ENCODE measurements at regions not wholly inside any gene's neighbourhood (a gene's known extent, or its start where the extent isn't known, plus 50 kb on each side); places are given as distances from the start of the nearest gene placed in this dataset.

DNA sequence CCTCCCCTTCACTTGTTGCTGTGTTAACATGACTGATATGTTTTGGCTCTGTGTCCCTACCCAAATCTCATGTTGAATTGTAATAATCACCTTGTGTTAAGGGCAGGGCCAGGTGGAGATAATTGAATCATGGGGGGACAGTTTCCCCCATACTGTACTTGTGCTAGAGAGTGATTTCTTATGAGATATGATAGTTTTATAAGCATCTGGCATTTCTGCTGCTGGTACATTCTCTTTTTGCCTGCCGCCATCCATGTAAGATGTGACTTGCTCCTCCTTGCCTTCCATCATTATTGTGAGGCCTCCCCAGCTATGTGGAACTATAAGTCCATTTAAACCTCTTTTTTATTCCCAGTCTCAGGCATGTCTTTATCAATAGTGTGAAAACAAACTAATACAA lies 185.0 kb downstream of the TBX18 start:
- no peak for TF ChIP-seq CTCF (IDR thresholded peaks at IDR 0.05; ENCODE audit: extremely low read depth, low read depth, low read length)
- Histone ChIP-seq H3K4me1 (ENCODE audit: insufficient read depth, low read length) (peaks cover 29% of the 10 kb centered on the region), H3K4me3 (ENCODE audit: insufficient read depth, low read length) (no peak overlapping the region), H3K36me3 (ENCODE audit: insufficient read depth, low read length) (no peaks in the 10 kb centered on the region), H3K9me3 (ENCODE audit: low read depth, low read length) (no peaks in the 10 kb centered on the region), H3K4me2 (ENCODE audit: insufficient read depth, low read length) (no peak overlapping the region), H4K20me1 (ENCODE audit: insufficient read depth, low read length) (no peaks in the 10 kb centered on the region), H2AFZ (ENCODE audit: low read length) (no peak overlapping the region), H3K27ac (ENCODE audit: low read depth, low read length) (no peak overlapping the region), H3K79me2 (ENCODE audit: insufficient read depth, low read length) (no peaks in the 10 kb centered on the region), H3K27me3 (ENCODE audit: insufficient read depth, low read length) (no peaks in the 10 kb centered on the region)
- DNase-seq (ENCODE audit: insufficient read length, low spot score, missing footprints): no peak

DNA sequence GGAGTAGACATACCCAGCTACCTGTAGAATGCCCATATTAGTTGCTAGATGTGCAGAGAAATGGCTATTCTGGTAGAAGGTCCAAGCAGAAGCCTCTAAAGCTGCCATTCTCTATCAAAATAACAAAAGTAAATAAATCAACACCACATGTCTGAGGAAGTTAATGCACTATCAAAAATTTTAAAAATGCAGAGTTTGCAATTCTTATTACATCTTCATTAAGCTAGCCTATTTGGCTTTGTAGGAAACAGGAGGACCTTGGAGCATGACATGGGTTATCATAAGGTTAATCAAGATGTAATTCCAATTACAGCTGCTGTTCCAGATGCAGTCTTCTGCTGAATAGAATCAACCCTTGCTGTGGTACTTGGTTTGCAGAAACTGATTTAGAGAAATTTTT lies 188.4 kb downstream of the TBX18 start:
- Histone ChIP-seq H3K4me3 (ENCODE audit: insufficient read depth, low read length) (no peak overlapping the region), H3K27ac (ENCODE audit: low read depth, low read length) (no peak overlapping the region), H3K9me3 (ENCODE audit: low read depth, low read length) (no peaks in the 10 kb centered on the region), H3K27me3 (ENCODE audit: insufficient read depth, low read length) (no peaks in the 10 kb centered on the region), H3K79me2 (ENCODE audit: insufficient read depth, low read length) (no peaks in the 10 kb centered on the region), H2AFZ (ENCODE audit: low read length) (no peak overlapping the region), H4K20me1 (ENCODE audit: insufficient read depth, low read length) (no peaks in the 10 kb centered on the region), H3K4me1 (ENCODE audit: insufficient read depth, low read length) (peaks cover 5% of the 10 kb centered on the region), H3K4me2 (ENCODE audit: insufficient read depth, low read length) (no peak overlapping the region), H3K36me3 (ENCODE audit: insufficient read depth, low read length) (no peaks in the 10 kb centered on the region)
- DNase-seq (ENCODE audit: insufficient read length, low spot score, missing footprints): no peak
- TF ChIP-seq CTCF (IDR thresholded peaks at IDR 0.05; ENCODE audit: extremely low read depth, low read depth, low read length): no peak

GRCh38 chr6:84575264-84575663 lies 189.1 kb downstream of the TBX18 start:
- Histone ChIP-seq H3K79me2 (ENCODE audit: insufficient read depth, low read length) (no peaks in the 10 kb centered on the region), H3K36me3 (ENCODE audit: insufficient read depth, low read length) (no peaks in the 10 kb centered on the region), H3K27me3 (ENCODE audit: insufficient read depth, low read length) (no peaks in the 10 kb centered on the region), H4K20me1 (ENCODE audit: insufficient read depth, low read length) (no peaks in the 10 kb centered on the region), H2AFZ (ENCODE audit: low read length) (no peak overlapping the region), H3K9me3 (ENCODE audit: low read depth, low read length) (no peaks in the 10 kb centered on the region), H3K27ac (ENCODE audit: low read depth, low read length) (no peak overlapping the region), H3K4me2 (ENCODE audit: insufficient read depth, low read length) (no peak overlapping the region), H3K4me1 (ENCODE audit: insufficient read depth, low read length) (peaks cover 5% of the 10 kb centered on the region), H3K4me3 (ENCODE audit: insufficient read depth, low read length) (no peak overlapping the region)
- DNase-seq (ENCODE audit: insufficient read length, low spot score, missing footprints): no peak
- TF ChIP-seq CTCF (IDR thresholded peaks at IDR 0.05; ENCODE audit: extremely low read depth, low read depth, low read length): no peak

- no peaks in the 10 kb centered on the region for H4K20me1 ChIP-seq (ENCODE audit: insufficient read depth, low read length)
- H2AFZ ChIP-seq (ENCODE audit: low read length): no peak overlapping the region
- H3K4me3 ChIP-seq (ENCODE audit: insufficient read depth, low read length): no peak overlapping the region
- no peak for DNase-seq (ENCODE audit: insufficient read length, low spot score, missing footprints)
- no peak for TF ChIP-seq CTCF (IDR thresholded peaks at IDR 0.05; ENCODE audit: extremely low read depth, low read depth, low read length)
- no peaks in the 10 kb centered on the region for H3K4me1 ChIP-seq (ENCODE audit: insufficient read depth, low read length)
- no peak overlapping the region for H3K4me2 ChIP-seq (ENCODE audit: insufficient read depth, low read length)
- no peak overlapping the region for H3K27ac ChIP-seq (ENCODE audit: low read depth, low read length)
- no peaks in the 10 kb centered on the region for H3K36me3 ChIP-seq (ENCODE audit: insufficient read depth, low read length)
- H3K9me3 ChIP-seq (ENCODE audit: low read depth, low read length): no peaks in the 10 kb centered on the region
- no peaks in the 10 kb centered on the region for H3K79me2 ChIP-seq (ENCODE audit: insufficient read depth, low read length)
- no peaks in the 10 kb centered on the region for H3K27me3 ChIP-seq (ENCODE audit: insufficient read depth, low read length)
Measured at GRCh38 chr6:84569882-84570281, 194.5 kb downstream of the TBX18 start.
